ENCODE measurements at regions not wholly inside any gene's neighbourhood (a gene's known extent, or its start where the extent isn't known, plus 50 kb on each side); places are given as distances from the start of the nearest gene placed in this dataset.

- no peaks in the 10 kb centered on the region for H3K27me3 ChIP-seq (ENCODE audit: low read length)
- H3K27ac ChIP-seq (ENCODE audit: low read depth, low read length): no peak overlapping the region
- H4K20me1 ChIP-seq (ENCODE audit: low read depth, low read length): no peaks in the 10 kb centered on the region
- H3K9me2 ChIP-seq (replicated peaks; ENCODE audit: insufficient read depth, low read length): no peaks in the 10 kb centered on the region
- no peak overlapping the region for H2AFZ ChIP-seq (ENCODE audit: low read depth, low read length, severe bottlenecking)
- no peaks in the 10 kb centered on the region for H3F3A ChIP-seq (ENCODE audit: insufficient read depth)
- no peak overlapping the region for H3K9ac ChIP-seq (ENCODE audit: low read length)
- no peaks in the 10 kb centered on the region for H3K36me3 ChIP-seq (ENCODE audit: low read length)
- no peaks in the 10 kb centered on the region for H3K9me3 ChIP-seq (ENCODE audit: insufficient read depth, low read length)
- H3K4me2 ChIP-seq (ENCODE audit: low read depth, low read length, poor library complexity, severe bottlenecking): no peak overlapping the region
- TF ChIP-seq CTCF (IDR thresholded peaks at IDR 0.05; ENCODE audit: insufficient read depth, low read length, poor library complexity, severe bottlenecking): no peak
- TF ChIP-seq EZH2phosphoT487 (conservative IDR thresholded peaks at IDR 0.05; ENCODE audit: low read length): no peak
- no peak overlapping the region for H3K4me3 ChIP-seq (ENCODE audit: insufficient read depth, low read length, poor library complexity, severe bottlenecking)
- no peaks in the 10 kb centered on the region for H3K79me2 ChIP-seq (ENCODE audit: insufficient read depth, low read length)
Observed at GRCh38 chr18:38470421-38470820, 904.8 kb upstream of the CELF4 start.

GRCh38 chr18:38466426-38466825 lies 900.8 kb upstream of the CELF4 start:
- H3K36me3 ChIP-seq (ENCODE audit: low read length): no peaks in the 10 kb centered on the region
- H3K4me3 ChIP-seq (ENCODE audit: insufficient read depth, low read length, poor library complexity, severe bottlenecking): no peak overlapping the region
- TF ChIP-seq CTCF (IDR thresholded peaks at IDR 0.05; ENCODE audit: insufficient read depth, low read length, poor library complexity, severe bottlenecking) (no peak), EZH2phosphoT487 (conservative IDR thresholded peaks at IDR 0.05; ENCODE audit: low read length) (no peak)
- H3K27ac ChIP-seq (ENCODE audit: low read depth, low read length): no peak overlapping the region
- no peak overlapping the region for H3K4me2 ChIP-seq (ENCODE audit: low read depth, low read length, poor library complexity, severe bottlenecking)
- no peaks in the 10 kb centered on the region for H3K9me2 ChIP-seq (replicated peaks; ENCODE audit: insufficient read depth, low read length)
- no peak overlapping the region for H3K9ac ChIP-seq (ENCODE audit: low read length)
- no peaks in the 10 kb centered on the region for H3K79me2 ChIP-seq (ENCODE audit: insufficient read depth, low read length)
- H3F3A ChIP-seq (ENCODE audit: insufficient read depth): no peaks in the 10 kb centered on the region
- no peaks in the 10 kb centered on the region for H4K20me1 ChIP-seq (ENCODE audit: low read depth, low read length)
- H3K27me3 ChIP-seq (ENCODE audit: low read length): no peaks in the 10 kb centered on the region
- no peak overlapping the region for H2AFZ ChIP-seq (ENCODE audit: low read depth, low read length, severe bottlenecking)
- peaks cover 4% of the 10 kb centered on the region; the same call in 1 of the 2 replicates for H3K9me3 ChIP-seq (ENCODE audit: insufficient read depth, low read length)

GRCh38 chr18:38464024-38464423 lies 898.4 kb upstream of the CELF4 start:
- no peak overlapping the region for H3K4me2 ChIP-seq (ENCODE audit: low read depth, low read length, poor library complexity, severe bottlenecking)
- H3K9me3 ChIP-seq (ENCODE audit: insufficient read depth, low read length): peaks cover 4% of the 10 kb centered on the region; the same call in 1 of the 2 replicates
- H4K20me1 ChIP-seq (ENCODE audit: low read depth, low read length): no peaks in the 10 kb centered on the region
- H3K9ac ChIP-seq (ENCODE audit: low read length): no peak overlapping the region
- H3F3A ChIP-seq (ENCODE audit: insufficient read depth): no peaks in the 10 kb centered on the region
- no peaks in the 10 kb centered on the region for H3K27me3 ChIP-seq (ENCODE audit: low read length)
- H3K36me3 ChIP-seq (ENCODE audit: low read length): no peaks in the 10 kb centered on the region
- TF ChIP-seq CTCF (IDR thresholded peaks at IDR 0.05; ENCODE audit: insufficient read depth, low read length, poor library complexity, severe bottlenecking) (no peak), EZH2phosphoT487 (conservative IDR thresholded peaks at IDR 0.05; ENCODE audit: low read length) (no peak)
- no peaks in the 10 kb centered on the region for H3K79me2 ChIP-seq (ENCODE audit: insufficient read depth, low read length)
- no peak overlapping the region for H2AFZ ChIP-seq (ENCODE audit: low read depth, low read length, severe bottlenecking)
- H3K9me2 ChIP-seq (replicated peaks; ENCODE audit: insufficient read depth, low read length): no peaks in the 10 kb centered on the region
- no peak overlapping the region for H3K27ac ChIP-seq (ENCODE audit: low read depth, low read length)
- H3K4me3 ChIP-seq (ENCODE audit: insufficient read depth, low read length, poor library complexity, severe bottlenecking): no peak overlapping the region

Measured in SU-DHL-6 (cell line).